ENCODE measurements at regions not wholly inside any gene's neighbourhood (a gene's known extent, or its start where the extent isn't known, plus 50 kb on each side); places are given as distances from the start of the nearest gene placed in this dataset.

DNA sequence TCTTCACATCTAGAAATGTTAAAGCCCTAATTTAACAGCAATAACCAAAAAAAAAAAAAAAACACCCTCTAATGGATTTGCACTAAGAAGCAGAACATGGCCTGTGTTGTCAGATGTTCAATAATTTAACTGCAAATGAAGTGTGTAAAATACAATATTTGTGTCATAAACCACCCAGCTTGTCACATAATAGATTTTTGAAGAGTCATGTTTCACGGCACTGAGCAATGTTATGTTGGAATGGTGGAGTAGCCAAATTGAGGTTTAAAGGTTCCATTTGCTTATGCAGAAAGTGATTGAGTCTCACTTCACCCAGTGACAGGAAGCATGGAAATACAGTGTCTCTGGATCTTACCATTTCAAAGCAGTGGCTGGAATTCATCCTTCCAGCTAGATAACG, 173.2 kb upstream of the XYLT1 start:
- intact Hi-C loops (cut with DNase I), result no loop called here
- H3K36me3 ChIP-seq, result no peaks in the 10 kb centered on the region
- TF ChIP-seq CTCF (IDR thresholded peaks at IDR 0.05), result no peak
- TF ChIP-seq EP300 (IDR thresholded peaks at IDR 0.05), result no peak
- no peak for TF ChIP-seq POLR2A (IDR thresholded peaks at IDR 0.05)

GRCh38 chr16:17641990-17642389, 171.2 kb upstream of the XYLT1 start:
- H3K36me3 ChIP-seq, result no peaks in the 10 kb centered on the region
- no peak overlapping the region for H3K27ac ChIP-seq
- TF ChIP-seq POLR2A (IDR thresholded peaks at IDR 0.05) (no peak), EP300 (IDR thresholded peaks at IDR 0.05) (no peak), CTCF (IDR thresholded peaks at IDR 0.05) (no peak)
- H3K9me3 ChIP-seq, result no peaks in the 10 kb centered on the region
- H3K4me1 ChIP-seq (ENCODE audit: insufficient read depth), result no peaks in the 10 kb centered on the region
- intact Hi-C loops (cut with DNase I), result no loop called here
- no peak overlapping the region for H3K4me3 ChIP-seq
- WGBS, 3 donors, result 93 to 97% (median 94%) methylated on average over 2 of the region's 2 CpGs
- no peak for DNase-seq
- no peaks in the 10 kb centered on the region for H3K27me3 ChIP-seq

More for the DNA sequence above, 173.2 kb upstream of the XYLT1 start:
- no peaks in the 10 kb centered on the region for H3K27me3 ChIP-seq
- WGBS, 3 donors, result 82 to 88% (median 87%) methylated on average over 2 of the region's 2 CpGs
- H3K4me3 ChIP-seq, result no peak overlapping the region
- H3K4me1 ChIP-seq (ENCODE audit: insufficient read depth), result no peaks in the 10 kb centered on the region
- H3K27ac ChIP-seq, result no peak overlapping the region
- DNase-seq, result no peak
- no peaks in the 10 kb centered on the region for H3K9me3 ChIP-seq

DNA sequence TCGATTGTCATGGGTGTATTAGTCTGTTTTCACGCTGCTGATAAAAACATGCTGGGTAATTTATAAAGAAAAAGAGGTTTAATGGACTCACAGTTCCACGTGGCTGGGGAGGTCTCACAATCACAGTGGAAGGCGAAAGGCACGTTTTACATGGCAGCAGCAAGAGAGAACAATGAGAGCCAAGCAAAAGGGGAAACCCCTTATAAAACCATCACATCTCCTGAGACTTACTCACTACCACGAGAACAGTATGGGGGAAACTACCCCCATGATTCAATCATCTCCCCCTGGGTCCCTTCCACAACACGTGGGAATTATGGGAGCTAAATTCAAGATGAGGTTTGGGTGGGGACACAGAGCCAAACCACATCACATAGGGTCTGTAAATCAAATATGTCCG, 167.4 kb upstream of the XYLT1 start:
- 35 to 52% (median 41%) methylated on average over 8 of the region's 8 CpGs for WGBS, 3 donors
- intact Hi-C loops (cut with DNase I), result loop anchor here in 1 of 4 donors (10.0 kb wide), 1 partner anchor 57 kb away; no protein-coding TSS in a partner anchor

DNA sequence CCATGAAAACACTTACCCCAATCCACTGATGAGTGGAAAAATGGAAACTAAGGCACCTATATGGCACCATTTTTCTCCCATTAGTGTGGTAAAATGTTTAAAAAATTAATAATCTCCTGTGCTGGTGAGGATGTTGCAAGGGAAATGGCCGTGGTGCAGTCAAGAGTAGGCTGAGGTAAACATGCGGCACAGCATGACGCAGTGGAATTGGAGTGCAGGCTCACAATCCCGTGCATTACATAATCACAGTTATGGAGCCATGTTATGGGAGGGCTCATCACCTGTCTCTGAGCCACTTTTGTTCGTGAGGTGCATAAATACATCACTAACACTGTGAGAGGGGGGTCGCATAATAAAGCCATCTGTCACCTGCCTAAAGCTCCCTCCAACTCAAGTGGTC, 164.4 kb upstream of the XYLT1 start:
- TF ChIP-seq CTCF (IDR thresholded peaks at IDR 0.05), result no peak
- no peak for TF ChIP-seq EP300 (IDR thresholded peaks at IDR 0.05)
- no peak for TF ChIP-seq POLR2A (IDR thresholded peaks at IDR 0.05)

More for the DNA sequence above, 167.4 kb upstream of the XYLT1 start:
- Histone ChIP-seq H3K4me1 (ENCODE audit: insufficient read depth) (no peaks in the 10 kb centered on the region), H3K27me3 (no peaks in the 10 kb centered on the region), H3K4me3 (no peak overlapping the region), H3K9me3 (no peaks in the 10 kb centered on the region), H3K27ac (no peak overlapping the region), H3K36me3 (no peaks in the 10 kb centered on the region)
- TF ChIP-seq EP300 (IDR thresholded peaks at IDR 0.05) (no peak), POLR2A (IDR thresholded peaks at IDR 0.05) (no peak), CTCF (IDR thresholded peaks at IDR 0.05) (no peak)
- DNase-seq, result no peak

More for the DNA sequence above, 164.4 kb upstream of the XYLT1 start:
- 81 to 89% (median 83%) methylated on average over 6 of the region's 6 CpGs for WGBS, 3 donors
- H3K27ac ChIP-seq, result no peak overlapping the region
- intact Hi-C loops (cut with DNase I), result loop anchor here in 1 of 4 donors (10.0 kb wide), 1 partner anchor 60 kb away; no protein-coding TSS in a partner anchor
- DNase-seq, result no peak
- H3K4me3 ChIP-seq, result no peak overlapping the region
- H3K4me1 ChIP-seq (ENCODE audit: insufficient read depth), result no peaks in the 10 kb centered on the region
- H3K9me3 ChIP-seq, result no peaks in the 10 kb centered on the region
- no peaks in the 10 kb centered on the region for H3K36me3 ChIP-seq
- no peaks in the 10 kb centered on the region for H3K27me3 ChIP-seq

All from ovary (tissue), 7 donors.